Dendritic cell treated with granulocyte-macrophage colony-stimulating factor and Interleukin-4, amounts not matched to agents 40 ng/mL and 50 ng/mL, for 4 days (primary cell): ENCODE measurements at regions not wholly inside any gene's neighbourhood (a gene's known extent, or its start where the extent isn't known, plus 50 kb on each side); places are given as distances from the start of the nearest gene placed in this dataset.

Experiments used
- H3K27ac Mint-ChIP-seq: one replicate; pipeline ENCODE4 v1.8.0; 2022; ENCODE audit warnings: mild to moderate bottlenecking, mixed read lengths
- H3K27me3 Mint-ChIP-seq: one replicate; pipeline ENCODE4 v1.8.0; 2022; ENCODE audit warnings: mild to moderate bottlenecking, mixed read lengths
- H3K36me3 Mint-ChIP-seq: one replicate; pipeline ENCODE4 v1.8.0; 2022; ENCODE audit warnings: low read depth, mixed read lengths
- H3K4me1 Mint-ChIP-seq: one replicate; pipeline ENCODE4 v1.8.0; 2022; ENCODE audit warnings: low read depth, mixed read lengths
- H3K4me3 Mint-ChIP-seq: one replicate; pipeline ENCODE4 v1.8.0; 2022; ENCODE audit warnings: mild to moderate bottlenecking, moderate library complexity, mixed read lengths
- H3K9me3 Mint-ChIP-seq: one replicate; pipeline ENCODE4 v1.8.0; 2022; ENCODE audit warnings: mixed read lengths
- intact Hi-C: fragments of 100-400 bp; cut with micrococcal nuclease; formaldehyde crosslinking; loops from one replicate; pipeline ENCODE4 v1.15.0; 2022

DNA sequence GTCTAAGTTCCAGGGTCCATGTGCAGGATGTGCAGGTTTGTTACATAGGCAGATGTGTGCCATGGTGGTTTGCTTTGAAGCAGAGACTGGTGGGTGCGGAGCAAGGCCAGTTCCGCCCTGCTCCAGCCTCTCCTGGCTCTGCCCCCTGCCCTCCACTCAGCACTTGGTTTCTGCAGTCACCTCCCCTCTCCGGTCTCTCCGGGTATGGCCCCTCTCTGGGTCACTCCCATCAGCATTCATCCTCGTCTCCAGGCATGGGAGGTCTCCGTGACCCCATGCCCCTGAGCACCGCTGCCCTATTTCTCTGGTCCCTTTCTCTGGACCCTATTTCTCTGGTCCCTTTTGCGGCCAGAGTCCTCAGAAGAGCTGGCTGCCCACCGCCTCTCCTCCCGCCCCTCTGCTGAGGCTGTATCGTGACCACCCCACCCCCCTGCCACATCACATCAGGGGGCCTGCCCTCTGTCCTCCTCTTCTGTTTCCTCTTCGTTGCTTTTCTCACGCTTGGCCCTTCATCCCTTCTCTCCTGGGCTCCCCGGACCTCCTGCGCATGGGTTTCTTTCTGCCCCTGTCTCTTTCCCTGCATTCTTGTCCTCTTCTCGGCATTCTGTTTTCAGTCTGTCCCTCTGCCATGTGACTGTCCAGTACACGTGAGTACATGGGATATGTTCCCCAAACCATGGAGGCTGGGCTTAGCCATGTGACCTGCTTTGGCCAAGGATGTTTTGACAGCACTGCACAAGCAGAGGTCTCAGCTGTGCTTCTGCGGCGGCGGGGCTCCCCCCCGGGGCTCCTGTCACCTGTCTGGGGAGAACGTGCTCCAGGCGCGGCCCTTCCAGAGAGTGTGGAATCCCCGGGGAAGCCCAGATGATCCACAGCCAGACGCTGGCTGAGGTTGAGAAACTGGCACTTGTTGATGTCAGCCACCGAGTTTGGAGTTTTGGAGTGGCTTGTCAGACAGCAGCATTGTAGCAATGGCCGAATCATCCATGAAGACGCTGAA is 54.4 kb upstream of the C1orf174 start:
- Mint-ChIP-seq H3K36me3 (no peaks in the 10 kb centered on the region), H3K9me3 (no peaks in the 10 kb centered on the region), H3K4me1 (no peaks in the 10 kb centered on the region), H3K4me3 (no peak overlapping the region), H3K27ac (no peak overlapping the region), H3K27me3 (peaks cover 9% of the 10 kb centered on the region)
- intact Hi-C loops = no loop called here

DNA sequence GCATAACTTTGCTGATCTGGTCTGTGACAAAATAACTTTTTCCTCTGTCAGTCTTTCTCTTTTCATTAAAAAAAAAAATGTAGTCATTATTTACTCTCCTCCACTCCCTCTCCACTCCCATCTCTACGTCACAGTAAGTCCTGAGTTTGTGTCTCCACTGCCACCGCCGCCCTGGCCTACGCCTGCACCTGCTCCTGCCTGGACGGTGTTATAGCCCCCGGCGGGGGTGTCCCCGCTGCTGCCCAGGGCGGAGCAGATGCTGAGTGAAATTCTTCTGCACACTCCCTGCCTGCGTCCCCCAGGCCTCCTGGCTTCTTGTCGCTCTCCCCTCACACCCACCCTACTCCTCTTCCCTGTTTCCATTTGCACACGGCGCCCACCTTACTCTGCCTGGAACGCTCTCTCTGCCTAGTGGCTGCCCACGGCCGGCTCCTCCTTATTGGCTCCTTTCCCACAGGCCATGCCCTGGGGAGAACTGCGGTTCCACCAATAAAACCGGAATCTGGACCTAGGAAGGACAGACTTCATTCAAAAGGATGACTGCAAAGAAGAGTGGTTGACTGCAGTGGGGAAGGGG is 55.2 kb upstream of the C1orf174 start:
- Mint-ChIP-seq H3K36me3 (no peaks in the 10 kb centered on the region), H3K9me3 (no peaks in the 10 kb centered on the region), H3K27me3 (peaks cover 9% of the 10 kb centered on the region), H3K4me3 (no peak overlapping the region), H3K27ac (no peak overlapping the region), H3K4me1 (no peaks in the 10 kb centered on the region)
- intact Hi-C loops = no loop called here

DNA sequence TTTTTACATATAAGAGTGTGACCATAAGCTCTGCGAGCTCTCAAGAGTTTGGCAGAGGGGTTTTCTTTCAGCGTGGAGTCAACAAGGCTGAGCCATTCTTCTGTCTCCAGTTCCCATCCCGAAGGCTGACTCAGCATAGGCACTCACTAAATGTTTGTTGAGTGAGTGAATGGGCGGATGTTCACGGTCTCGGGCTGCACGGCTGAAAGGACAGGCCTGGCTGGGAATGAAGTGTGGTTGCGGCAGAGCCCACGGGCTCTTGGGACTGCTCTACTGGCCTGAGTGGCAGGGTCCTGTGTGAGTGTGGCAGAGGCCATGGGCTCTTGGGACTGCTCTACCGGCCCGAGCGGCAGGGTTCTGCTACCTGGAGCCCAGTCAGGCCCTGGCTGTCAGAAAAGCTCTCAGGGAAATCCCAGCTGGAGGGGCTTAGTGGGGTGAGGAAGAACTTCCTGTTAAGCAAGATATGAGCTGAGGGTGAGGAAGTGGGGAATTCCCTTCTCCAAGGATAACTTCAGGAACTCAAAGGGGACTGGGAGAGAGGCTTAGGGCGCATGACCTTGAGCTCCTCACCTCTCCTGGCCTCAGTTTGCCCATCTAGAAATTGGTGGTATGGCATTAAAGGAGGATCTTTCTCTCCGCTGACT is 56.6 kb upstream of the C1orf174 start:
- Mint-ChIP-seq H3K9me3 (no peaks in the 10 kb centered on the region), H3K27me3 (peaks cover 9% of the 10 kb centered on the region), H3K36me3 (no peaks in the 10 kb centered on the region), H3K27ac (no peak overlapping the region), H3K4me3 (no peak overlapping the region), H3K4me1 (no peaks in the 10 kb centered on the region)
- intact Hi-C loops = no loop called here

GRCh38 chr1:3959361-3959760 is 59.3 kb upstream of the C1orf174 start:
- Mint-ChIP-seq H3K4me3 (no peak overlapping the region), H3K36me3 (no peaks in the 10 kb centered on the region), H3K4me1 (no peaks in the 10 kb centered on the region), H3K27me3 (peaks cover 3% of the 10 kb centered on the region), H3K27ac (no peak overlapping the region), H3K9me3 (no peaks in the 10 kb centered on the region)
- intact Hi-C loops = no loop called here

DNA sequence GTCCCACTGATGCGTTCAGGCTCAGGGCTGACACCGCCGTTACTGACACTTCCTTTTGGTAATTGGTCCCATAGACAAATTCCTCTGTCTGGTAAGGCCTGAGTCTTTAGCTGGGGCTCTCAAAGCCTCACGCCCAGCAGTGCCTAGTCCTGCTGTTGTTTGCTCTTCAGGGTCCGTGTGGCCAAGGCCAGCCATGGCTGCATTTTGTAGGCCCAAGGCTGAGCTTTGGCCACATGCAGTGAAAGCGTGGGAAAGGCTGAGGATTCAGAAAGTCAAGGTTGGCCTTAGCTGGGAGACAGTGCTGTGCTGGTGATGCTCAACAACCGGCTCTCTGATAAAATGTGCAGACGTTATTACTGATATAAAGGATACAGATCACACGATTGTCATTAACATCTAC is 63.5 kb upstream of the C1orf174 start:
- Mint-ChIP-seq H3K36me3 (no peaks in the 10 kb centered on the region), H3K4me1 (no peaks in the 10 kb centered on the region), H3K4me3 (no peak overlapping the region), H3K9me3 (no peaks in the 10 kb centered on the region), H3K27ac (no peak overlapping the region), H3K27me3 (no peaks in the 10 kb centered on the region)
- intact Hi-C loops = no loop called here

GRCh38 chr1:3965693-3966092 is 65.6 kb upstream of the C1orf174 start:
- Mint-ChIP-seq H3K27ac (no peak overlapping the region), H3K36me3 (no peaks in the 10 kb centered on the region), H3K9me3 (no peaks in the 10 kb centered on the region), H3K4me1 (no peaks in the 10 kb centered on the region), H3K27me3 (no peaks in the 10 kb centered on the region), H3K4me3 (no peak overlapping the region)
- intact Hi-C loops = no loop called here

DNA sequence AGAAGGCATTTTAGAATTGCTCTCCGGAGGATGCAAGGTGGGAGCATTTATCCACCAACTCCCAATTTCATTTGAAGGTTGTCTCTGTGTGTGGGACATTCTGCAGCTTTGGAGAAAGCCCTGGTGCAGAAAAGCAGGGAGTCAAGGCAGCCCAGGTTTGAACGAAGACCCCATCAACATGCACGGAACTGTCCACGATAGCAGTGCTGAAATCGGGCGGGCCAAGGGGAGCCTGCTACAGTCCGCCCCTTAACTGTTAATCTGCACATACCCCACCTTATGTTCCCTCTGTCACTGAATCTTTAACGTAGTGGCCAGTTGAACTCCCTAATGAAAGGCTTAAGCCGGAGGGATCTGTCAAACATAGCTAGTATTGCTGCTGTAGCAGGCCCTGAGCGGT is 68.8 kb upstream of the C1orf174 start:
- Mint-ChIP-seq H3K9me3 (no peaks in the 10 kb centered on the region), H3K27ac (no peak overlapping the region), H3K27me3 (no peaks in the 10 kb centered on the region), H3K4me1 (no peaks in the 10 kb centered on the region), H3K4me3 (no peak overlapping the region), H3K36me3 (no peaks in the 10 kb centered on the region)
- intact Hi-C loops = no loop called here

DNA sequence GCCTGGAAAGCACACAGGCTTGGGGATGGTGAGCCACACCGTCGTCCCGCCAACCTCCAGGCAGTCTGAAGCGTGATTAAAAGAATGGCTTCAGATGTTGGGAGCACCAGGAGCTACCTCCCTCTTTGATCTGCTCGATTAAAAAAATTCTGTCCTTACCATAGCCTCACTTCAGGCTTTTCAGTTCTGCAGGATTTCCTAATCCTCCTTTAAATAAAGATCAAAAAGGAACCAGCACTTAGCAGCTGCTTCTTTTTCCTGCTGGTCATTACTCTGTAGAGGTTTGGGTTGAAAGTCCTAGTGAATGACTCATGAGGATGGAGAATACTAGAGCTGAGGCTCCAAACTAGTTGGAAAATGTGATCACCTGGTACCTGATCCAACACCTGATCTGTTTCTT is 71.9 kb upstream of the C1orf174 start:
- Mint-ChIP-seq H3K27ac (no peak overlapping the region), H3K9me3 (no peaks in the 10 kb centered on the region), H3K36me3 (no peaks in the 10 kb centered on the region), H3K4me1 (no peaks in the 10 kb centered on the region), H3K4me3 (no peak overlapping the region), H3K27me3 (peaks cover 4% of the 10 kb centered on the region)
- intact Hi-C loops = no loop called here

DNA sequence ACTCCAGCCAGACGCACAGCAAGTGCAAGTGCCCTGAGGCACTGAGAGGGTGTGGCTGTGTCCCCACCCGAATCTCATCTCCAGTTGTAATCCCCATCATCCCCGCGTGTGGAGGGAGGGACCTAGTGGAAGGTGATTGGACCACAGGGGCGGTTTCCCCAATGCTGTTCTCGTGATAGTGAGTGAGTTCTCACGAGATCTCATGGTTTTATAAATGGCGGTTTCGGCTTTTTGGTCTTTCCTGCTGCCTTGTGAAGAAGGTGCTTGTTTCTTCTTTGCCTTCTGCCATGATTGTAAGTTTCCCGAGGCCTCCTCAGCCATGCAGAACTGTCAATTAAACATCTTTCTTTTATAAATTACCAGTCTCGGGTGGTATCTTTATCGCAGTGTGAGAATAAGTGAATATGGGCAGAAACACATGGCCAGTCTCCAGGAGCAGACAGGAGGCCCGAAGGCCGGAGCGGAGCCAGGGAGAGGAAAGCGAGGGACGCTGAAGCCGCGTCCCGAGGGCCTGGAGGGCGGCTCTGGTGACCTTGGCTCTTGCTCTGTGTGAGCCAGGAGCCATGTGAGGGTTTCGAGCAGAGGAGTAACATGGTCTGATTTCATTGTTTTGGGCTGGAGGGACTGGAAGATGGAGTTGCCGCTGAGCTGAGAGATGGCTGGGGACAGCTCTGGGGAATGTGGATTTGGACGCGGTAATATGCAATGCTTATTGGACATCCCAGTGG is 76.0 kb upstream of the C1orf174 start:
- Mint-ChIP-seq H3K27ac (no peak overlapping the region), H3K9me3 (no peaks in the 10 kb centered on the region), H3K27me3 (peaks cover 4% of the 10 kb centered on the region), H3K4me1 (no peaks in the 10 kb centered on the region), H3K4me3 (no peak overlapping the region), H3K36me3 (no peaks in the 10 kb centered on the region)
- intact Hi-C loops = no loop called here

DNA sequence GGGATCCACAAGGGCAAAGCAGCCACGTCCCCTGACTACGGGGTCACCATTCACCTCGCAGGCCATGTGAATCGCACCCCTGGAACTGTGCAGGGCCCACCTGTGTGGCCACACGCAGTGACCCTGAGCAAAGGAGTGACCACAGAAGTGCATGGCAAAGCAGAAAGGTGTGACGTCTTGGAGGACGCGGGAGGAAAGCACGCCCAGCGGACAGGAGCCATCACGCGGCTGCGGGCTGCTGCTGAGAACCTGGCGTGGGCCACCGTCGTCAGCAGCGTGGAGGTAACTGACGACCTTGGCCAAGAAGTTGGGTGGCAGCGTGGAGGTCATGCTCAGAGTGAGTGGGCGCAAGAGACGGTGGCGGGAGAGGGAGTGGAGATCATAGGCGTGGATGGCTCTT is 76.7 kb upstream of the C1orf174 start:
- Mint-ChIP-seq H3K36me3 (no peaks in the 10 kb centered on the region), H3K4me1 (no peaks in the 10 kb centered on the region), H3K4me3 (no peak overlapping the region), H3K27me3 (peaks cover 4% of the 10 kb centered on the region), H3K27ac (no peak overlapping the region), H3K9me3 (no peaks in the 10 kb centered on the region)
- intact Hi-C loops = no loop called here

GRCh38 chr1:3978196-3978989 is 78.3 kb upstream of the C1orf174 start:
- no peaks in the 10 kb centered on the region for H3K36me3 Mint-ChIP-seq
- intact Hi-C loops = no loop called here
- no peak overlapping the region for H3K4me3 Mint-ChIP-seq
- H3K4me1 Mint-ChIP-seq = no peaks in the 10 kb centered on the region
- peaks cover 4% of the 10 kb centered on the region for H3K27me3 Mint-ChIP-seq
- no peaks in the 10 kb centered on the region for H3K9me3 Mint-ChIP-seq
- H3K27ac Mint-ChIP-seq = no peak overlapping the region

DNA sequence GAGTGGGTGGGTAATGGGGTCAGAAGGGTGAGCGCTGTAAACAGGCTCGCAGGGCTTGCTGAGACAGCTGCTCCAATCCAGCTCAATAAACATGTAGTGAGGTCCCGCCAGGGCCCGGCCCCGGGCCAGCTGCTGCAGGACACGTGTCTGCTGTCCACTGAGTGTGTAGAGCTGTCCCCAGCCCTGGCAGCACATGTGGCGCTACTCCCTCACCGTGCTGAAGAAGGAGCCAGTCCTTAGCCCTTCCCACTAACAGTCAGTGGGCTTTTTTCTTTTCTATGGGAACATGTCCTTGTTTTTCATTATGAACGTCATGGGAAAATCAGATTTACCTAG is 78.9 kb upstream of the C1orf174 start:
- intact Hi-C loops = no loop called here
- H3K9me3 Mint-ChIP-seq = no peaks in the 10 kb centered on the region
- no peak overlapping the region for H3K4me3 Mint-ChIP-seq
- H3K36me3 Mint-ChIP-seq = no peaks in the 10 kb centered on the region
- no peak overlapping the region for H3K27ac Mint-ChIP-seq
- H3K27me3 Mint-ChIP-seq = peaks cover 4% of the 10 kb centered on the region
- H3K4me1 Mint-ChIP-seq = no peaks in the 10 kb centered on the region

- Mint-ChIP-seq H3K4me3 (no peak overlapping the region), H3K27ac (no peak overlapping the region), H3K4me1 (no peaks in the 10 kb centered on the region), H3K9me3 (no peaks in the 10 kb centered on the region), H3K36me3 (no peaks in the 10 kb centered on the region), H3K27me3 (peaks cover 1% of the 10 kb centered on the region)
- intact Hi-C loops = no loop called here
Measured at GRCh38 chr1:3981261-3981660, 81.2 kb upstream of the C1orf174 start.
